PC-3 (cell line): ENCODE measurements at regions not wholly inside any gene's neighbourhood (a gene's known extent, or its start where the extent isn't known, plus 50 kb on each side); places are given as distances from the start of the nearest gene placed in this dataset.

Experiments
- ATAC-seq: fragments of 200-7000 bp; cut with Tn5 transposase; 2 replicates; pipeline ENCODE4 v1.9.1; 2020; ENCODE audit warnings: mild to moderate bottlenecking, moderate library complexity
- BruUV-seq: library from RNA; stranded (reverse); fragments of 400-500 nt; replicated peaks from 2 replicates; lab custom pipeline; 2021; lab: Mats Ljungman, UMichigan
- CTCF ChIA-PET: fragments of 300-600 bp; sonication (Branson Sonifier 250); formaldehyde crosslinking; loops from one replicate; lab custom pipeline; 2022; ENCODE audit warnings: antibody characterized with exemption; lab: Charles Lee
- POLR2A ChIA-PET: fragments of 300-600 bp; sonication (Branson Sonifier 250); formaldehyde crosslinking; loops from one replicate; lab custom pipeline; 2022; ENCODE audit warnings: antibody characterized with exemption; ENCODE audit not compliant: unreplicated experiment; lab: Charles Lee
- DNase-seq: peaks from one replicate; pipeline ENCODE4 v3.0.0-alpha.2; 2015
- H2AFZ ChIP-seq: fragments of 300-600 bp; sonication (generic); 2 replicates; pipeline ENCODE4 v1.6.0; 2016; ENCODE audit warnings: antibody characterized with exemption, low read length
- H3F3A ChIP-seq: fragments of 300-600 bp; sonication (generic); one replicate; pipeline ENCODE4 v1.6.0; 2017; ENCODE audit warnings: antibody characterized with exemption, low read length, control low read depth, mild to moderate bottlenecking; ENCODE audit not compliant: unreplicated experiment
- H3K27ac ChIP-seq: fragments of 300-600 bp; sonication (generic); 2 replicates; pipeline ENCODE4 v1.5.1; 2016; ENCODE audit warnings: mild to moderate bottlenecking, low read length
- H3K27me3 ChIP-seq: fragments of 300-600 bp; sonication (generic); 2 replicates; pipeline ENCODE4 v1.6.1; 2016; ENCODE audit warnings: low read length, mixed read lengths
- H3K36me3 ChIP-seq: fragments of 300-600 bp; sonication (generic); 2 replicates; pipeline ENCODE4 v1.6.1; 2016; ENCODE audit warnings: low read depth, mixed run types, low read length, mixed read lengths
- H3K4me1 ChIP-seq: fragments of 300-600 bp; sonication (generic); 2 replicates; pipeline ENCODE4 v1.5.1; 2016; ENCODE audit warnings: low read length; ENCODE audit not compliant: insufficient read depth
- H3K4me2 ChIP-seq: fragments of 300-600 bp; sonication (generic); 2 replicates; pipeline ENCODE4 v1.6.0; 2016; ENCODE audit warnings: low read length
- H3K4me3 ChIP-seq: fragments of 300-600 bp; sonication (generic); 2 replicates; pipeline ENCODE4 v1.5.1; 2016; ENCODE audit warnings: mild to moderate bottlenecking, low read length, mixed read lengths
- H3K79me2 ChIP-seq: fragments of 300-600 bp; sonication (generic); 2 replicates; pipeline ENCODE4 v1.6.1; 2017; ENCODE audit warnings: low read length, mixed read lengths
- H3K9ac ChIP-seq: fragments of 300-600 bp; sonication (generic); 2 replicates; pipeline ENCODE4 v1.6.0; 2016; ENCODE audit warnings: mild to moderate bottlenecking, low read length
- H3K9me2 ChIP-seq: fragments of 300-600 bp; sonication (generic); replicated peaks from 2 replicates; pipeline ENCODE4 v1.6.1; 2016; ENCODE audit warnings: mixed run types, low read length, mixed read lengths
- H3K9me3 ChIP-seq: fragments of 300-600 bp; sonication (generic); 2 replicates; pipeline ENCODE4 v1.6.1; 2016; ENCODE audit warnings: low read length, mixed read lengths
- H4K20me1 ChIP-seq: fragments of 300-600 bp; sonication (generic); 2 replicates; pipeline ENCODE4 v1.6.1; 2016; ENCODE audit warnings: low read length, mixed read lengths
- EZH2 ChIP-seq: fragments of 300-600 bp; sonication (generic); IDR thresholded peaks from one replicate; pipeline ENCODE4 v1.6.1; 2017; ENCODE audit warnings: antibody characterized with exemption, mild to moderate bottlenecking, low read length; ENCODE audit not compliant: unreplicated experiment
- EZH2phosphoT487 ChIP-seq: fragments of 300-600 bp; sonication (generic); IDR thresholded peaks from 2 replicates; pipeline ENCODE4 v1.6.1; 2018; ENCODE audit warnings: mild to moderate bottlenecking, antibody characterized with exemption, low read length, borderline replicate concordance
- intact Hi-C: fragments of 100-400 bp; cut with micrococcal nuclease; formaldehyde crosslinking; loops from 2 replicates; pipeline ENCODE4 v1.9.0; 2023
- TF ChIP-seq, protein P1 (sequence below): fragments of 300-600 bp; sonication (generic); conservative IDR thresholded peaks from 2 replicates; pipeline ENCODE4 v1.5.1; 2017; ENCODE audit warnings: antibody characterized with exemption, low read depth, mild to moderate bottlenecking, low read length

DNA sequence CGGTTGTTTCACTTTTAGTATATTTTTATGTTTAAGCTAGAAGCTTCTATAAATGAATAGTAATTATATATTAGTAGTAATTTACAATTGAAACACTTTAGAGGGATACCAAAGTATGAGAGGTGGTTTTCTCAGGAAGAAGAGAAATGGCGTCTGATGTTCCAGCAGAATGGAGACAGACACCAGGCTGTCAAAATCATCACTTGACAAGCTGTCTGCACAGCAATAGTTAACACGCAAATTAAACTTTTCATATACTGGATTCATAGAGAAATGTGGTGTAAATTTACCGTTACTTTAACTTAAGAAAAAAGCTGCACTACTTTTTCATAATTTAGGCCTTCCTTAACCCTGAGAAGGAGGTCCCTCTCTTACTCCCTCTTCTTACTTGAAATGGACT is 82.6 kb downstream of the FAM217A start:
- no peaks in the 10 kb centered on the region for H3K36me3 ChIP-seq
- DNase-seq (no peak), ATAC-seq (no peak)
- TF ChIP-seq, protein P1, sequence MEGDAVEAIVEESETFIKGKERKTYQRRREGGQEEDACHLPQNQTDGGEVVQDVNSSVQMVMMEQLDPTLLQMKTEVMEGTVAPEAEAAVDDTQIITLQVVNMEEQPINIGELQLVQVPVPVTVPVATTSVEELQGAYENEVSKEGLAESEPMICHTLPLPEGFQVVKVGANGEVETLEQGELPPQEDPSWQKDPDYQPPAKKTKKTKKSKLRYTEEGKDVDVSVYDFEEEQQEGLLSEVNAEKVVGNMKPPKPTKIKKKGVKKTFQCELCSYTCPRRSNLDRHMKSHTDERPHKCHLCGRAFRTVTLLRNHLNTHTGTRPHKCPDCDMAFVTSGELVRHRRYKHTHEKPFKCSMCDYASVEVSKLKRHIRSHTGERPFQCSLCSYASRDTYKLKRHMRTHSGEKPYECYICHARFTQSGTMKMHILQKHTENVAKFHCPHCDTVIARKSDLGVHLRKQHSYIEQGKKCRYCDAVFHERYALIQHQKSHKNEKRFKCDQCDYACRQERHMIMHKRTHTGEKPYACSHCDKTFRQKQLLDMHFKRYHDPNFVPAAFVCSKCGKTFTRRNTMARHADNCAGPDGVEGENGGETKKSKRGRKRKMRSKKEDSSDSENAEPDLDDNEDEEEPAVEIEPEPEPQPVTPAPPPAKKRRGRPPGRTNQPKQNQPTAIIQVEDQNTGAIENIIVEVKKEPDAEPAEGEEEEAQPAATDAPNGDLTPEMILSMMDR: no peak
- TF ChIP-seq EZH2phosphoT487 (no peak), EZH2 (no peak)
- no peaks in the 10 kb centered on the region for H3F3A ChIP-seq
- ChIA-PET POLR2A (no interaction called here), CTCF (no interaction called here)
- H3K9ac ChIP-seq: no peak overlapping the region
- H3K4me3 ChIP-seq: no peak overlapping the region
- no peak overlapping the region for H3K27ac ChIP-seq
- peaks cover 1% of the 10 kb centered on the region; the same call in 1 of the 2 replicates for H3K4me1 ChIP-seq
- no peak overlapping the region for H3K4me2 ChIP-seq
- H3K79me2 ChIP-seq: no peaks in the 10 kb centered on the region
- no peaks in the 10 kb centered on the region for H3K27me3 ChIP-seq
- no peaks in the 10 kb centered on the region for H3K9me3 ChIP-seq
- intact Hi-C loops: loop anchor here (10.0 kb wide), 1 partner anchor 722 kb away; no protein-coding TSS in a partner anchor
- H4K20me1 ChIP-seq: no peaks in the 10 kb centered on the region
- H2AFZ ChIP-seq: no peak overlapping the region
- no TSS peak for BruUV-seq
- H3K9me2 ChIP-seq: no peaks in the 10 kb centered on the region

DNA sequence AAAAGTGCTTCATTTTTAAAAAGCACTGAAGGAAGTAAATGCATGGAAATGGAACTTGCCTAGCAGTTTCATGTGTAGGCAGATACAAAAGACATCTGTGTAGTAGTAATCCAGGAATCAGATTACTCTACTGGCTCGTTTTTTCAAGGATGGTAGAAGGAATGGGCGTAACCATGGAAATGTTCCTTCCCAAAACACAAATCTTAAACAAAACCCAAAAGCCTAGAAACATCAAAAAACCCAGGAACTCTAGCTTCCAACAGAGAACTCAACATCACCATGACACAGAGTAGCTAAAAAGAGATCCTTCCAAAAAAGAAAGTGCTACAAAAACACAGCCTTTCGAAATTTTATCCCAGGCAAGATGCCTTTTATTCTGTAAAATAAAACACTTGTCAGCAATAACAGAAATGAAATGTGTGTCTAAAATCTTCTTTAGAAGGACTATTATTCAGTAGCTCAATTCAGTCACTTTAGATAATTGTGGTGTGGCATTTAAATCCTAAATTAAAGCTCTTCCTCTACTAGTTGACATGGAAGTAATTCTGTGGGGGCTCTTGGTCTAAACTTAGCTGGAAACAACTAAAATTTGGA is 81.7 kb downstream of the FAM217A start:
- ATAC-seq (no peak), DNase-seq (no peak)
- H2AFZ ChIP-seq: no peak overlapping the region
- no peak overlapping the region for H3K4me2 ChIP-seq
- POLR2A ChIA-PET: no interaction called here
- no TSS peak for BruUV-seq
- intact Hi-C loops: loop anchor here (10.0 kb wide), 1 partner anchor 722 kb away; no protein-coding TSS in a partner anchor
- no peaks in the 10 kb centered on the region for H3K79me2 ChIP-seq
- TF ChIP-seq EZH2phosphoT487 (no peak), EZH2 (no peak)
- TF ChIP-seq, protein P1: no peak
- CTCF ChIA-PET: no interaction called here
- H3K9ac ChIP-seq: no peak overlapping the region
- no peaks in the 10 kb centered on the region for H4K20me1 ChIP-seq
- no peaks in the 10 kb centered on the region for H3K36me3 ChIP-seq
- H3K27ac ChIP-seq: no peak overlapping the region
- no peak overlapping the region for H3K4me3 ChIP-seq
- no peaks in the 10 kb centered on the region for H3F3A ChIP-seq
- H3K9me2 ChIP-seq: no peaks in the 10 kb centered on the region
- no peaks in the 10 kb centered on the region for H3K27me3 ChIP-seq
- no peaks in the 10 kb centered on the region for H3K4me1 ChIP-seq
- H3K9me3 ChIP-seq: no peaks in the 10 kb centered on the region
